ENCODE measurements at regions not wholly inside any gene's neighbourhood (a gene's known extent, or its start where the extent isn't known, plus 50 kb on each side); places are given as distances from the start of the nearest gene placed in this dataset.
"Not testable (repeated sequence)": the region's sequence is repeated elsewhere in the genome, so short reads cannot be mapped to it uniquely, and the experiment has no call there.

DNA sequence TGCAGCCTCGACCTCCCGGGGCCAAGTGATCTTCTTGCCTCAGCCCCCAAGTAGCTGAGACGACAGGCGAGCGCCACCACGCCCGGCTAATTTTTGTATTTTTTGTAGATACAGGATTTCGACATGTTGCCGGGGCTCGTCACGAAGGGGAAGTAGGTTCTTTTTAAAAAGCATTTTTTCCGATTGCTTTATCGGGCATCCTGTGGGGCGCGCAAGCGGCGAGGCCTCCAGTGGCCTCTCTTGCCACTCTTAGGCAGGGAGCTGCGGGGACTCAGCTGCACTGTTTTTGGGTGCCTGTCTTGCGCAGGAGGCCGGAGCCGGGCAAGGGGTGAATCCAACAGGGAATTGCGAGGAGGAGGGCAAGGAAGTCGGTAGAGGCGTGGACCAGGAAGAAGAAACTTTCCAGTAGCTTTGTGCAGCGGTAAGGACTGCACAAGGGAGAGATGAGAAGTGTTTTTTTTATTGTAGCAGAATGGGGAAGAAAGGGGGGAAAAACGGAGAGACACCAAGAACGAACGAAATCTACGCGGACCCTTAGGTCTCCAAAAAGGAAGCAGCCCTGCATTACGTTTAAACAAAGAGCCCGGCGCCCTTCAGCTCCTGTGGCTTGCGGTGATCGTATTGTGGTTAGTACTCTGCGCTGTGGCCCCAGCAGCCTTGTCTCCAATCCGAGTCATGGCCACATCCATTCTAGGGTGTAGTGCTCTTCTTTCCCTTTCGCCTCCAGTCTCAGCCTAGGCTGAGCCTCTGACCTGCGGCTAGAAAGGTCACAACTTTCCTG lies 164.8 kb downstream of the PPIAL4G start:
- peak in 1 of 2 donors; percentile 26 for DNase-seq (ENCODE audit: extremely low read depth in 1 of 2, low read depth in 1 of 2)

DNA sequence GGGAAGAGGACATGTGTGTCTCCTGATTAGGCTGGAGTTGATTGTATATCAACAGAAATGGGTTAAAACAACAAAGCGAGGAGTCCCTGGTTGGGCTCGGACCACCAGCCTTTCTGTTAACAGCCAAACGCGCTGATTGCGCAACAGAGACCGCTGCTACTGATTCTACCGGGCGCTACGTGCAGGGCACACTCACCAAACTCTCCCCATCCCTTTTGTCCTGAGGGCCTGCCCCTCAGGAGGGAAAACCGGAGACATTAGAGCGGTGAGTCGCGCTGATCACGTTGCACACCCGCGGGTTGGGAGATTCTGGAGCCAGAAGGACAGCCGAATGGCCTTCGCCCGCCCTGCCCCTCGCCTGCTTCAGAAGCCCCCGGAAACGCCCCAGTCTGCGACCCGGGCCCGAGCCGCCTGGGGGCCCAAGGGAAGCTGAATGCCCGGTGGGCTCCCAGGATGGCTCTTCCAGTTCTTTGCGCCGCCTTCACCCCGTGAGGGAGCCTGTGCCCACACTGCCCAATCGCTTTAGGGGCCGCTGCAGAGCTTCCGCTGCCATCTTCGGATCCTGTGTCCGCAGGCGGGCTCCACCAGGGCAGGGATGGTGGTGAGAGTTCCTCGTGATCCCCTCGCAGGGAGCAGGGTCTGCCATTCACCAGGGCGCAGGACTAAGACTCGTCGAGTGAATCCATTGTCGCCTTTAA lies 165.4 kb upstream of the NBPF11 start:
- no peak for DNase-seq (ENCODE audit: extremely low read depth in 1 of 2, low read depth in 1 of 2)

DNA sequence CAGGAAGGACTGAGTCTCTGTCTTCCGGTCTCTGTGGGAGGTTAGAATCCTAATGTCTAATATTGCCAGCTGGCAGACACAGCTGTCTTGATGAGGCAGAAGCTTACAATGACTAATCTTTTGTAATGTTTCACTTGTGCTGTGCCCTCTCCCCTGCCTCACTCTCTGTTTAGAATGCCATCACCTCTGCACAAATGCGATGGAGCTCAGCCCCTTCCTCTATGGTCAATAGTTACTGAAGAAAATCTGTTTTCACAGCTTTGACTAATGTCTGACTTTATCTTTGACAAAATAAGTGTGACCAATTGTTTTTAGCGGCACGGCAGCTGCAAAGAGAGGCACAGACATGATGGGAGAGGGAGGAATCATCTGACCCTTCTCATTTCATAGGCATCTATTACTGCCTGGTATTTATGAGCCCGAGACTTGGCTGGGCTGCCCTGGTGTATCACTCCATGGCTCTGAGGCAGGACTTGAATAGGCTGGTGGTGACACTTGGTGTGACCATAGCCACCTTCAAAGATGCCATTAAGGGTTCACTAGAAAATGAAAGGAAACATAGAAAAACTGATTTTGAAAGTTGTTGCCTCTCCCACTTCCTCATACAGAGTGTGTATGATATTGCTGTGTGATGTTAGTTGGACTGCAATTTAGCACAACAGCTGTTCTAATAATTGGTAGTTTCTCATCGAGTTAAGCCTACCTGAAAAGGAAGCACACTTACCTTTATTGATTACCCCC lies 163.2 kb upstream of the NBPF11 start:
- DNase-seq (ENCODE audit: extremely low read depth in 1 of 2, low read depth in 1 of 2) = no peak

DNA sequence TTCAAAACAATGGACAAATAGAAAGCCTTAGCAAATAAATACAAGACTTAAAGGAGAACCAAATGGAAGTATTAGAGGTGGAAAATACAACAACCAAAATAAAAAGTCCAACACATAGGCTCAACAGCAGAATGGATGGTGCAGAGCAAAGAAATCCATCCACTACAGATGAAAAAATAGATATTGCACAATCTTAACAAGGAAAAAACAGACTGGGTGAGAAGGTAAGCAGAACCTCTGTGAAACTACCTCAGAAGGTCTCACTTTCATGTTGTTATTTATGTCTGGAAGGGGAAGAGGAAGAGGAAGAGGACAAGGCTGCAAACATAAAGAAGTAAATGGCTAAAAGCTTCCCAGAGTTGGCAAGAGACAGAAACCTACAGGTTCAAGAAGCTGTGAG lies 158.7 kb upstream of the NBPF11 start:
- no peak for DNase-seq (ENCODE audit: extremely low read depth in 1 of 2, low read depth in 1 of 2)

DNA sequence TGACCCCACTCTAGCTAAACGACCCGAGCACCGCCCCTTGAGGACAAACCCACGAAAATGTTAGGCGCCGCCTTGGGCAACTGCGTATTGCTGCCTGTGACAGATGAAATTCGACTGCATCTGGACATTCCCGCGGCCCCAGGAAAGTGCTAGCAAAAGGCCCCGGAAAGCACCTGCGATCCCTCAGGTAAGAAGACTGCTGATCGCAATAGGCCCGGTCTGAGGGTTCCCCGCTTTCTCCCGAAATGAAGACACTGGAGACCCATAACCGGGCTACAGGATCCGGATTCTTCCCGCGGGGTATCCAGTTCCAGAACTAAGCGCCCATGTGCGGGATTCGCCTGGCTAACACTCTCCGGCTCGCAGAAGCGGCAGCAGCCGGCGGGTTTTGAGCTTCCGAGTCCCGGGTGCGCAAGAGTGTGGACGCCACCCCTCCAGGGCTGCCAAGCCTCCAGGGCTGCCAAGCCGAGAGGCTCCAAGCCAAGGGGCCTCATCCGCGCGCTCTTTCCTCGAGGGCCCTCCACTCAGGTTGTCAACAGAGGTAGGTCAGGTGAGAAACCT lies 157.9 kb upstream of the NBPF11 start:
- no peak for DNase-seq (ENCODE audit: extremely low read depth in 1 of 2, low read depth in 1 of 2)

DNA sequence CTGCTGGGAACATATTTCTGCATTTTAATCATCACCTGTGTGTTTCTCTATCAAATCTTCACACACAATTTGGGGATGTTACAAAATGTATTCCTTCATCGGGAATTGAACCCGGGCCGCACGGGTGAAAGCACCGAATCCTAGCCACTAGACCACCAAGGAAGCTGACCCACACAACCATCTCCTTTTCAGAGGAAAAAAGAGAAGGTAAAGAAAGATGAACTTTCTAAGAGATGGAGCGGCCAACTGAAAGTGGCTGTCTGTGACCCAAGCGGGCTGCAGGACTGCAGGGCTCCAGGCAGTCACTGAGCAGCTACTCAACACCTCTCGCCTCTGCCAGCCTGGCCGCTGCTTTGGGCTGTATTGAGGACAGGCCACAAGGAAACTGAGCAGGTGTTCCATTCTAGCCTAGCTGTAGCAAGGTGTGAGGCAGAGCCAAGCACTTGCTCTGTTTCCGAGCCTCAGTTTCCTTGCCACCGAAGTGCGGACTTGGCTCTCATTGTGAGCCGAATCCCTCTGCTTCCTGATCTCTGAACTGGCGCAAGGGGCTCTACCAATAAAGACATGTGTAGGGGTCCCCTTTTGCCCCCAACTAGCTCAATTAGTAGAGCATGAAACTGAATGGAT lies 156.9 kb upstream of the NBPF11 start:
- DNase-seq (ENCODE audit: extremely low read depth in 1 of 2, low read depth in 1 of 2) = no peak

DNA sequence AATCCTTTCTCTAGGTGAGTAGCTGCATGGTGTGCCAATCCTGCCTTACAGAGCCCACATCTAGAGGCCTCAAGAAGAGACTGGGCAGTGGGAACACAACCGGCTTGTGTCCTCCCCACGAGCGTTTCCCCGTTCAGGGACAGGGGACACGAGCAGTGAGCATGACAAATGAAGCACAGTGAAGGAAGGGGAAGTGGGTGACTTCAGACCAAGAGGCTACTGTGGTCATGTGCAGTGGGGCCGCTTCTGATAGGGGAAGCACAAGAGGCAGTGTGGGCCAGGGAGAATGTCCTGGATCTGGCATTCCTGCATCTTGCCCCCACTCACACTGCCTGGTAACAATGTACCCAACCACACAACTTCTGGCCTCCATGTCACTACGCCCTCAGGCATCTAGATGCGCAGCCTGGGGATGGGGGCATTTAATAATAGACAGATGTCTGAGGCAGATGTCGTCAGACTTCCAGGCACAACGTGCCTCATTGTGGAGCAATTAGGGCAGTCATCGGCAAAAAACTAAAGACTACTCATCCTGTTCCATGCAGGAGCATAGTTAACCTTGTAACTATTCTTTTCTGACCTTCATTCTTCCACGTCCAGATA lies 155.6 kb upstream of the NBPF11 start:
- DNase-seq (ENCODE audit: extremely low read depth in 1 of 2, low read depth in 1 of 2) = no peak

DNA sequence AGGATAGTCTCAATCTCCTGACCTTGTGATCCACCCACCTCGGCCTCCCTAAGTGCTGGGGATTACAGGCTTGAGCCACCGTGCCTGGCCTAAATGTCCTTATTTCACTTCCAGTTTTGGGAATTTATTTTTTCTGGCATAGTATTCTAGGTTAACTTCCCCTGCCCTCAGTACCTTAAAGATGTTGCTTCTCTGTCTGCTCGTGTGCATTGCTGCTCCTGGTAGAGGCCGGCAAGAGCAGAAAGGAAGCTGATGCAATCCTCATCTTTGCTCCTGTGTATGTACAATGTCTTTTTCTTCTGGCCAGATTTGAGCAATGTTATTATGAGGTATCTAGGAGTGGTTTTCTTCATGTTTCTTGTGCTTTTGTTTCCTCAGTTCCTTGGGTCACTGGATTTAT lies 152.9 kb upstream of the NBPF11 start:
- not testable (repeated sequence) for DNase-seq (ENCODE audit: extremely low read depth in 1 of 2, low read depth in 1 of 2)

DNA sequence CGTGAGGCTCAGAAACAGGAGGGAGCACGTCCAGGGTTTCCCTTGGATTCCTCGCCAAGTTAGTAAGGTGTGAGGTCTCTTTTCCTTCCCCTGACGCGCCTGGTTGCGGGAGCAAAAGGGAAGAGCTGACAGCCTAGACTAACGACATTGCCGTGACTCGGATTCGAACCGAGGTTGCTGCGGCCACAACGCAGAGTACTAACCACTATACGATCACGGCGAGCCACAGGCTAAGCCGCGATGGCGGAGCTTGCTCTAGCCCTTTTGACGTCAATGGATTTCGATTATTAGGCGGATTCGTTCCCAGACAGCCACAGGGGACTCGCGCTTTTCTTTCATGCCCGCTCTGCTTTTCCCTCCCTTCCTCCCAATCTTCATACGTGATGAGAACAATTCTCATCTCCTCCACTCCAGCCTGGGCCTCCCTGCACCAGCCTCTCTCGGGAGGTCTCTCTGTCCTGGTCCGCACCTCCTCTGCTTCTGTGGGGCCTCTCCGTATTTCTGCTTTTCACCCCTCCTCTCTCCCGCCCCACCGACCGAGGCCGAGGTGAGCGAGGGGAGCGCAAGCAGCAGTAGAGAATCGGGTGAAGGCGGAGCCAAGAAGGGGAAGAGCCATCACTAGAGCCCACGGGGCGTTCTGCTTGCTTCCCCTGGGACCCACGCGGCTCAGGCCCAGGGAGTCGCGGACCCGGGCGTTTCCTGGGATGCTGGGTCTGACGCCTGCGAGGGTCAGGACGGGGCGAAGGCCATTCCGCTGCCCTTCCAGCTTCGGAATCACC lies 150.7 kb upstream of the NBPF11 start:
- DNase-seq (ENCODE audit: extremely low read depth in 1 of 2, low read depth in 1 of 2) = not testable (repeated sequence)

DNA sequence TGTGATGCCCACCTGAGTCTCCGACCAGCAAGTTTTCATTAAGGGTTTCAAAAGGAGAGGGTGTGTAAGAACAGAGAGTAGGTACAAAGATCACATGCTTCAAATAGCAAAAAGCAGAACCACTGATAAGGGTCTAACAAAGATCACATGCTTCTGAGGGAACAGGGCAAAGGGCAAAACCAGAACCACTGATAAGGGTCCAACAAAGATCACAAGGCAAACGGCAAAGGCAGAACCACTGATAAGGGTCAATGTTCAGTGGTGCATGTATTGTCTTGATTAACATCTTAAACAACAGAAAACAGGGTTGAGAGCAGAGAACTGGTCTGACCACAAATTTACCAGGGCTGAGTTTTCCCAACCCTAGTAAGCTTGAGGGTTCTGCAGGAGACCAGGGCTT lies 145.8 kb upstream of the NBPF11 start:
- not testable (repeated sequence) for DNase-seq (ENCODE audit: extremely low read depth in 1 of 2, low read depth in 1 of 2)

DNA sequence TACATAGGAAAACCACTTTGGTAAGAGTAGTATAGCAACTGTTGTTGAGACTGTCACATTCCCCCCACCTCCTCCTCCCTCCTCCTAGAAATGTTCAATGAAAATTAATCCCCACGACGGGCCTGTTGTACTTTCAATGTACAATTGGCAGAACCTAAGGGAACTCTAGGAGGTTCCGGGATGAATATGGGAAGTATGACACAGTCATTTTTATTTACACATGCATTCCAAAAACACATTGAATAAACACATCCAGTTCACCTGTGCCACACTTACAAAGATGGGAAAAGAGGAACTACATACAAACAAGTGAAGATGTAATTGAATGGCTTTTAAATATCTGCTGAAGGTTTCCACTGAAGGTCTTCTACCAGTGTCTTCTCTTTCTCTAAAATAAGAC lies 144.4 kb upstream of the NBPF11 start:
- DNase-seq (ENCODE audit: extremely low read depth in 1 of 2, low read depth in 1 of 2) = no peak

DNA sequence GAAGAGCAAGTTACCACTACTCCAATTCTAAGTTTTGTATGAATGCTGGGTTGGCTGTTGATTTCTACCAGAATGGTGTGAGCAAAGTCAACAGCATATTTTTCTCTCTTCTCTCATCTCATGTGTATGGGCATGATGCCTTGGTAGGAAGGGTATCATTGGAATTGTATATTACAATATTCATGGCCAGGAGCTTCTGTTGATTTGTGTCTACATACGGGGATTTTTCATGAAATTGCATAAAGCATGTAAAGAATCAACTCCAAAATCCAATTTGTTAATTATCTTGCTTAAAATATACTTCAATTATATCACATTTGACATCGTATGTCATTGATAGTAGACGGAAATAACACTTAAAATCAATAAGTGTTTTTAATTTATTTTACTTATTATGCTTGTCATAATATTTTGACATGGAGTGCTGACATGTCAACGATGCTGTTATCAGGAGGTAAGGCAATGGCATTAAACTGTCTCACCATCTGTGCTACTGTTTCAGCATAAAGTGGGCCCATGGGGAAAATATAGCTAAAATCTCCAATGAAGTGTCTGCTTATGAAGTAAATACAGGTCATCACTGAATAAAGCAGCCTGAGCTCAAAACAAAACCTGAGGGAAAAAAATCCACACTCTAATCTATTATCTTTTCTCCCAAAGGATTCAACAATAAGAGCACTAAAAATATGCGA lies 142.2 kb upstream of the NBPF11 start:
- DNase-seq (ENCODE audit: extremely low read depth in 1 of 2, low read depth in 1 of 2) = no peak

DNA sequence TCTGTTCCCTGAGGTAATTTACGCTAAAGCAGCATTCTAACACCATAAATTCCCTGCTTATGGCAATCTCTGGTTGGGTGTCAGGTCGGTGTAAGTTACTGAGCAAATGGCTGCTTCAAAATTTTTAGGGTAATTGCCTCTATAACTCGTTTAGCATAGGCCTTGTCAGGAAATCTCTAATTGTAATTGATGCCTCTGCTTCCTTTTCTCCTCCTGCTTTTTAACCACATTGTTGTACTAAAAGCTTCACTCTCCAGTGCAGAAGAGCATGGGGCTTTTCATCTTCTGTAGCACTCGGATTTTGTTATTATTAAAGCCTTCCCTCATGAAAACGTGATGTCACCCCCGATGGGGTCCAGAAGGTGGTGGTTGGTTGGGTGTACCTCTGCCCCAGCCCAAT lies 141.6 kb upstream of the NBPF11 start:
- no peak for DNase-seq (ENCODE audit: extremely low read depth in 1 of 2, low read depth in 1 of 2)

DNA sequence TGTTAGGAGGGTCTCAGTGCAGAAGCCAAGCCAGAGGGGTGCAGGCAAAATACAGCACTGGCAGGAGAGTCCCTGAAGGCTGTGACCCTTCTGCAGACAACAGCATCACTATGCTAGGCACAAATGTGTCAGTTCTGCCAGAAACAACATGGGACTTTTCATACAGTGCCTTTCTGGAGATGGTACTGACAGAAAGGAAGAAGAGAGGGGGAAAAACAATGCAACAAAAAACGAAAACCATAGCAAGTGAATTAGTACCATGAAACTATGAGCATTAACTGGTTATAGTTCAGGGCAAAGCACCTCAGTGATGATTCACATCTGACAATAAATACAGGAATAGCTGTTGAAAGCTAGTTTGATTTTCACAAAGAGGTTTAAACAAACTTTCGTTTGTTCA lies 140.8 kb upstream of the NBPF11 start:
- no peak for DNase-seq (ENCODE audit: extremely low read depth in 1 of 2, low read depth in 1 of 2)

DNA sequence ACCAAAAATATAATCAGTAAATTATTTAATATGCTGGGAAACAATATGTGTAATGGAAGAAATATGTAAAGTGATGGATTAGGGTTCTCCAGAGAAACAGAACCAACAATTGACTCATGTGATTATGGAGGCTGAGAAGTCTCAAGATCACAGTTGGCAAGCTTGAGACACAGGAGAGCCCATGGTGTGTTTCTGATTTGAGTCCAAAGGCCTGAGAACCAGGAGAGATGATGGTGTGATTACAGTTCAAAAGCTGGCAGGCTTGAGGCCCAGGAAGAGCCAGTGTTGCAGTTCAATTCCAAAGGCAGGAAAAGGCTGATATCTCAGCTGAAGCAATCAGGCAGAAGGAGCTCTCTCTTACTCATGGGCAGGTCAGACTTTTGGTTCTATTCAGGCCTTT lies 138.8 kb upstream of the NBPF11 start:
- DNase-seq (ENCODE audit: extremely low read depth in 1 of 2, low read depth in 1 of 2) = no peak

DNA sequence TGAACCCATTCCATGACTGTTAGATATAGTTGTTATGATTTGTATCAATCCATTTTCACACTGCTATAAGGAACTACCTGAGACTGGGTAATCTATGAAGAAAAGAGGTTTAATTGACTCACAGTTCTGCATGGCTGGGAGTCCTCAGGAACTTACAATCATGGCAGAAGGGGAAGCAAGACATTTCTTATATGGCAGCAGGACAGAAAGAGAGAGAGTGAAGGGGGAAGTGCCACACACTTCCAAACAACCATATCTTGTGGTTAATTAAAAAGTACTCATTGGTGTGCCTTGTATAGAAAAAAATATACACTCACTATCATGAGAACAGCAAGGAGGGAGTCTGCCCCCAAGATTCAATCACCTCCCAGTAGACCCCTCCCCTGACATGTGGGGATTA lies 137.6 kb upstream of the NBPF11 start:
- no peak for DNase-seq (ENCODE audit: extremely low read depth in 1 of 2, low read depth in 1 of 2)

DNA sequence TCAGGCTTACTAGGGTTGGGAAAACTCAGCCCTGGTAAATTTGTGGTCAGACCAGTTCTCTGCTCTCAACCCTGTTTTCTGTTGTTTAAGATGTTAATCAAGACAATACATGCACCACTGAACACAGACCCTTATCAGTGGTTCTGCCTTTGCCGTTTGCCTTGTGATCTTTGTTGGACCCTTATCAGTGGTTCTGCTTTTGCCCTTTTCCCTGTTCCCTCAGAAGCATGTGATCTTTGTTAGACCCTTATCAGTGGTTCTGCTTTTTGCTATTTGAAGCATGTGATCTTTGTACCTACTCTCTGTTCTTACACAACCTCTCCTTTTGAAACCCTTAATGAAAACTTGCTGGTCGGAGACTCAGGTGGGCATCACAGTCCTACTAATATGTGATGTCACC lies 133.9 kb upstream of the NBPF11 start:
- not testable (repeated sequence) for DNase-seq (ENCODE audit: extremely low read depth in 1 of 2, low read depth in 1 of 2)

DNA sequence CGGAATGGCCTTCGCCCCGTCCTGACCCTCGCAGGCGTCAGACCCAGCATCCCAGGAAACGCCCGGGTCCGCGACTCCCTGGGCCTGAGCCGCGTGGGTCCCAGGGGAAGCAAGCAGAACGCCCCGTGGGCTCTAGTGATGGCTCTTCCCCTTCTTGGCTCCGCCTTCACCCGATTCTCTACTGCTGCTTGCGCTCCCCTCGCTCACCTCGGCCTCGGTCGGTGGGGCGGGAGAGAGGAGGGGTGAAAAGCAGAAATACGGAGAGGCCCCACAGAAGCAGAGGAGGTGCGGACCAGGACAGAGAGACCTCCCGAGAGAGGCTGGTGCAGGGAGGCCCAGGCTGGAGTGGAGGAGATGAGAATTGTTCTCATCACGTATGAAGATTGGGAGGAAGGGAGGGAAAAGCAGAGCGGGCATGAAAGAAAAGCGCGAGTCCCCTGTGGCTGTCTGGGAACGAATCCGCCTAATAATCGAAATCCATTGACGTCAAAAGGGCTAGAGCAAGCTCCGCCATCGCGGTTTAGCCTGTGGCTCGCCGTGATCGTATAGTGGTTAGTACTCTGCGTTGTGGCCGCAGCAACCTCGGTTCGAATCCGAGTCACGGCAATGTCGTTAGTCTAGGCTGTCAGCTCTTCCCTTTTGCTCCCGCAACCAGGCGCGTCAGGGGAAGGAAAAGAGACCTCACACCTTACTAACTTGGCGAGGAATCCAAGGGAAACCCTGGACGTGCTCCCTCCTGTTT lies 128.9 kb upstream of the NBPF11 start:
- not testable (repeated sequence) for DNase-seq (ENCODE audit: extremely low read depth in 1 of 2, low read depth in 1 of 2)

All from activated CD8-positive, alpha-beta memory T cell treated with anti-CD3 and anti-CD28 coated beads for 1 hour (primary cell).